ENCODE measurements at regions not wholly inside any gene's neighbourhood (a gene's known extent, or its start where the extent isn't known, plus 50 kb on each side); places are given as distances from the start of the nearest gene placed in this dataset.

DNA sequence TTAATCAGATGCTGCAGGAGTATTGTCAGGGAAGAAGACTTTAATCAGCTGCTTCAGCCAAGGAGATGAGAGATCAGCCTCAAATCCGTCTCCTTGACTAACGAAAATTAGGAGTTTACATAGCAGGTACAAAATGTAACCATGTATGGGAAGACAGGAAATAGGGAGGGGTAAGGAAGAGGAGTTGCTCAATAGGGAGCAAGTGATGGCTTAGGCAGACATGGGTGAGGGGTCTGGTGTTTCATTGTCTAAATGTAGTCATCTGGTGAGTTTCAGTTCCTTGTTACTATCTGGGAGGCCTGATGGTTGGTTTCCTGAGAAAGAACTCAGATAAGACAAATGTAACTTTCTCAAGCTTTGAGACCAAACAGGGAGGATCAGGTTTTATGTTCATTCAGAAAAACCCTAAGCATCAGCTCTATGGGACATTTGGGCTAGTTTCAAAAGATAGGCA lies 217.3 kb upstream of the SULF2 start:
- no peak overlapping the region for H3K4me3 ChIP-seq (ENCODE audit: extremely low read depth, insufficient read depth, low read length, poor library complexity, severe bottlenecking)
- 83 to 84% methylated on average over 2 of the region's 2 CpGs for WGBS, 2 experiments (ENCODE audit: insufficient coverage in 2 of 2)
- H3K27ac ChIP-seq (ENCODE audit: low read depth, low read length, severe bottlenecking) = no peak overlapping the region
- H3K36me3 ChIP-seq (ENCODE audit: control insufficient read depth, insufficient read depth, low read length) = no peaks in the 10 kb centered on the region
- peaks cover 6% of the 10 kb centered on the region for H3K4me1 ChIP-seq (ENCODE audit: control insufficient read depth, insufficient read depth, low read length, poor library complexity, severe bottlenecking)
- H3K9me3 ChIP-seq (ENCODE audit: control insufficient read depth, low read length) = peaks cover 4% of the 10 kb centered on the region

DNA sequence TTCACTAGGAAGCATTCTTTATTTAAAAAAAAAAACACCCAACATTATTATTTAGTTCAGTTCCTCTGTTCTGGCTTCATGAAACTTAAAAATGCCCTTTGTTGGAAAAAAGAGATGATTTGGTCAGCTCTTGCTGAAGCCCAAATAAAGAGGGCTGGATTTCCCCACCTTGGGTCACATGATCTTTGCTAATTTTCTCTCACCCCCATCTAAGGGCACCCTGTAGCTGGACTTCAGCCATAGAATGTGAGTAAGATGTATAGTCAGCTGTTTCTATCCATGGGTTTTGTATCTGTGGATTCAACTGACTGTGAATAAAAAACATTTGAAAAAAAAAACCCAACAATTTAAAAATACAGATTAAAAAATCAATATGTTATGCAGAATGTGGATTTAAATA lies 213.9 kb upstream of the SULF2 start:
- Histone ChIP-seq H3K9me3 (ENCODE audit: control insufficient read depth, low read length) (peaks cover 5% of the 10 kb centered on the region), H3K27ac (ENCODE audit: low read depth, low read length, severe bottlenecking) (no peak overlapping the region), H3K4me1 (ENCODE audit: control insufficient read depth, insufficient read depth, low read length, poor library complexity, severe bottlenecking) (peaks cover 2% of the 10 kb centered on the region), H3K4me3 (ENCODE audit: extremely low read depth, insufficient read depth, low read length, poor library complexity, severe bottlenecking) (no peak overlapping the region), H3K36me3 (ENCODE audit: control insufficient read depth, insufficient read depth, low read length) (no peaks in the 10 kb centered on the region)

DNA sequence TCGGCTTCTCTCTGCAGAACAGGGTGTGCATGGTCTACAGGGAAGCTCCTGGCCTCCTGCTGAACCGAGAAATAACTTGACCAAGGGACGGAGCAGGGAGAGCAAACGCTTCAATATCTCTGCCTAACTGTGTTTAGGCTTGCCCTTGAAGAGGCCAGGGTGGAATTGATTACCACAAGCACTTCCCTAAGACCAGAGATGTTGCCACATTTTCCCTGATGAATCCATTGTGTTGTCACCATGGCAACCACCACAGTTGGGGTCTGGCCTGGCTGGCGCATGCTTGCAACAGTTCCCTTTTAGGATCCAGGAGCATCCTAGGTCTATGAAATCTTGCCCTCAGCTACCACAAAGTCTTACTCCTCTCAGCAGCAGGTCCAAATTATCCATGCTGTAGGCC lies 213.5 kb upstream of the SULF2 start:
- Histone ChIP-seq H3K9me3 (ENCODE audit: control insufficient read depth, low read length) (peaks cover 9% of the 10 kb centered on the region), H3K4me3 (ENCODE audit: extremely low read depth, insufficient read depth, low read length, poor library complexity, severe bottlenecking) (no peak overlapping the region), H3K36me3 (ENCODE audit: control insufficient read depth, insufficient read depth, low read length) (no peaks in the 10 kb centered on the region), H3K27ac (ENCODE audit: low read depth, low read length, severe bottlenecking) (no peak overlapping the region), H3K4me1 (ENCODE audit: control insufficient read depth, insufficient read depth, low read length, poor library complexity, severe bottlenecking) (peaks cover 2% of the 10 kb centered on the region)
- 75 to 91% methylated on average over 4 to 5 of the region's 5 CpGs for WGBS, 2 experiments (ENCODE audit: insufficient coverage in 2 of 2)

DNA sequence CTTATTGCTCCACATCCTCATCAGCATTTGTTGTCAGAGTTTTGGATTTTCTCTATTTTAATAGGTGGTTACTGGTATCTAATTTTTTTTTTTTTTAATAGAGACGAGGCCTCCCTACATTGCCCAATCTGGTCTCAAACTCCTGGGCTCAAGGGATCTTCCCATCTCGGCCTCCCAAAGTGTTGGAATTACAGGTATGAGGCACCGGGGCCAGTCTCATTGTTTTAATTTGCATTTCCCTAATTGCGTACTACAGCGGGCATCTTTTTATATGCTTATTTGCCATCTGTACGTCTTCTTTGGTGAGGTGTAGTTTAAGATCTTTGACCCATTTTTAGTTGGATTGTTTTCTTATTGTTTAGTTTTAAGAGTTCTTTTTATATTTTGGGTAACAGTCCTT lies 210.4 kb upstream of the SULF2 start:
- Histone ChIP-seq H3K4me1 (ENCODE audit: control insufficient read depth, insufficient read depth, low read length, poor library complexity, severe bottlenecking) (peaks cover 3% of the 10 kb centered on the region), H3K27ac (ENCODE audit: low read depth, low read length, severe bottlenecking) (no peak overlapping the region), H3K36me3 (ENCODE audit: control insufficient read depth, insufficient read depth, low read length) (no peaks in the 10 kb centered on the region), H3K4me3 (ENCODE audit: extremely low read depth, insufficient read depth, low read length, poor library complexity, severe bottlenecking) (no peak overlapping the region), H3K9me3 (ENCODE audit: control insufficient read depth, low read length) (peaks cover 17% of the 10 kb centered on the region)
- WGBS, 2 experiments (ENCODE audit: insufficient coverage in 2 of 2) = 48 to 70% methylated on average over 2 to 6 of the region's 6 CpGs

DNA sequence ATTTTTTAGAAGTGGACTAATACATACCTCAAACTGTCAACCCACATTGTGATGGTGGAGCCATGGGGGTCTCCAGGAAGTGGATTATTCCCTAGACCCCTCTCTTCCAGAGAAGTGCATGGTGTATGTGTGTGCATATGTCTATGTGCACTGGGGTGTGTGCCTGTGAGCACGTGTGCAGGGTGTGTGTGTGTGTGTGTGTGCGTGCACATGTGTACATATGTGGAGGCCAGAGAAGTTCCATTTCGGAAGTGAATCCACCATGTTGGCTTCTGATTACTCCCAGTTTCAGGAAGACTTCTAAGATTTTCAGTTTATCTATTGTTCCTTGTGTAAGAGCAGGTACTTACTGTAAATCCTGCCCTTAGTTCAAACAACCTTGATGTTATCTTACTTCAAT lies 208.5 kb upstream of the SULF2 start:
- peaks cover 3% of the 10 kb centered on the region for H3K4me1 ChIP-seq (ENCODE audit: control insufficient read depth, insufficient read depth, low read length, poor library complexity, severe bottlenecking)
- no peaks in the 10 kb centered on the region for H3K36me3 ChIP-seq (ENCODE audit: control insufficient read depth, insufficient read depth, low read length)
- no peak overlapping the region for H3K4me3 ChIP-seq (ENCODE audit: extremely low read depth, insufficient read depth, low read length, poor library complexity, severe bottlenecking)
- no peak overlapping the region for H3K27ac ChIP-seq (ENCODE audit: low read depth, low read length, severe bottlenecking)
- WGBS, 2 experiments (ENCODE audit: insufficient coverage in 2 of 2) = 94% methylated on average over 2 of the region's 3 CpGs; no CpG with 5 or more reads in 1 of the 2 experiments
- peaks cover 17% of the 10 kb centered on the region for H3K9me3 ChIP-seq (ENCODE audit: control insufficient read depth, low read length)

DNA sequence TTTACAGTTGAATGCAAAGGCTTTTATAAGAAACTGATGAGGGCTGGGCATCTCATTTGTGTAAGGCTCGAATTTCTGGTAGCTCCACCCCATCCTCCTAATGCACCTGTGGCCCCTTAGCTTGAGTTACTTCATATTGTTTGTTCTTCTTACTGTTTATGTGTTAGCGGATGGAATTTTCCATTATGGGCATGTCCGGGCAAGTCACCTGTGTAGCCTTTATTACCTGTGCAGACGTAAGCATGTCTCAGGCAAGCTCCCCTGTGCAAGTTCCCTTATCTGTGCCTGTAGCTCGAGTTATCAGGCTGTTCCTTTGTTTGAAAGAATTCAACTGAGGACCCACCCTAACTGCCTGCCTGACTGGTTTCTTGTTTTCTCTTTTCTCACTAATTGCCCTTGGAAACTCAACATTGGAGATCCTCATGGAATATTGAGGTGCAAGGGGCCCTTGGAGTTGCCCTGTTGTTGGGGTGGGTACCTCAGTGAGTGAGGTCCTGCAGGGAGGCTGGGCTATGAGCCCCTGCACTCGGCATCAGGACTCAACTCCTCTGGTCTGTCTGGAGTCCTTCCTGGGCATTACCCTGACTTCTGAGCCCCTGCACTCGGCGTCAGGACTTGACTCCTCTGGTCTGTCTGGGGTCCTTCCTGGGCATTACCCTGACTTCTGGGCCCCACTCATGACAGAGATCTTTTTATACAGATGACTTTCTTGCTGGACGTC lies 207.9 kb upstream of the SULF2 start:
- no peaks in the 10 kb centered on the region for H3K36me3 ChIP-seq (ENCODE audit: control insufficient read depth, insufficient read depth, low read length)
- H3K4me1 ChIP-seq (ENCODE audit: control insufficient read depth, insufficient read depth, low read length, poor library complexity, severe bottlenecking) = peaks cover 3% of the 10 kb centered on the region
- H3K4me3 ChIP-seq (ENCODE audit: extremely low read depth, insufficient read depth, low read length, poor library complexity, severe bottlenecking) = no peak overlapping the region
- WGBS, 2 experiments (ENCODE audit: insufficient coverage in 2 of 2) = 91 to 95% methylated on average over 7 of the region's 9 CpGs
- H3K9me3 ChIP-seq (ENCODE audit: control insufficient read depth, low read length) = peaks cover 17% of the 10 kb centered on the region
- H3K27ac ChIP-seq (ENCODE audit: low read depth, low read length, severe bottlenecking) = no peak overlapping the region

DNA sequence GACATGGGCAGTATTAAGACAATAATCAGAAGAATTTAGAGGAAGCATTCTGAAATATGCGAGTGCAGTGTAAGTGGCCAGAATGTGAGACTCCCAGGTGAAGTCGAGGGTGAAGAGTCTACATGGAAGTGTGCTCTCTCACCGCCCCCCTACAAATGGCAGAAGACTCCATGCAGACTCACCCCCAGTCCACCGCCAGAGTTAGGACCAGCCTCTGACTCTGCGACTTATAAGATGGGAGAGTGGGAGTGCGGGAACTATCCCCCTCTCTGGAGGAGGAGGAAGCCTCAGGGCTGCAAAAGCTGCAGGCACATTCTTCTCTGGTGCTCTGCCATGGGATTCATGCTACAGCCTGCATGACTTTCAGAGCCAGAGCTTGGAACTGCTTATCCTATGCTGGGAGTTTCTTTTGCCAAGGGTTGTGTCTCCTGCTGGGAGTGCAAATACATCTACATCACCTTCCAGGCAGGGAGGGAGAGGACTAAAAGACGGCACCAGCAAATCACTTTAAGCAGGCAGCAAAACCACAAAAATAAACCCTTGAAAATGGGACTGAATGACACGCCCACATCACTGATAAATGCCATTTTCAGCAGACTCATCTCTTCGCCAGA lies 206.7 kb upstream of the SULF2 start:
- WGBS, 2 experiments (ENCODE audit: insufficient coverage in 2 of 2) = 72 to 80% methylated on average over 4 to 5 of the region's 9 CpGs
- Histone ChIP-seq H3K9me3 (ENCODE audit: control insufficient read depth, low read length) (peaks cover 17% of the 10 kb centered on the region), H3K27ac (ENCODE audit: low read depth, low read length, severe bottlenecking) (no peak overlapping the region), H3K4me1 (ENCODE audit: control insufficient read depth, insufficient read depth, low read length, poor library complexity, severe bottlenecking) (peaks cover 3% of the 10 kb centered on the region), H3K36me3 (ENCODE audit: control insufficient read depth, insufficient read depth, low read length) (no peaks in the 10 kb centered on the region), H3K4me3 (ENCODE audit: extremely low read depth, insufficient read depth, low read length, poor library complexity, severe bottlenecking) (no peak overlapping the region)

DNA sequence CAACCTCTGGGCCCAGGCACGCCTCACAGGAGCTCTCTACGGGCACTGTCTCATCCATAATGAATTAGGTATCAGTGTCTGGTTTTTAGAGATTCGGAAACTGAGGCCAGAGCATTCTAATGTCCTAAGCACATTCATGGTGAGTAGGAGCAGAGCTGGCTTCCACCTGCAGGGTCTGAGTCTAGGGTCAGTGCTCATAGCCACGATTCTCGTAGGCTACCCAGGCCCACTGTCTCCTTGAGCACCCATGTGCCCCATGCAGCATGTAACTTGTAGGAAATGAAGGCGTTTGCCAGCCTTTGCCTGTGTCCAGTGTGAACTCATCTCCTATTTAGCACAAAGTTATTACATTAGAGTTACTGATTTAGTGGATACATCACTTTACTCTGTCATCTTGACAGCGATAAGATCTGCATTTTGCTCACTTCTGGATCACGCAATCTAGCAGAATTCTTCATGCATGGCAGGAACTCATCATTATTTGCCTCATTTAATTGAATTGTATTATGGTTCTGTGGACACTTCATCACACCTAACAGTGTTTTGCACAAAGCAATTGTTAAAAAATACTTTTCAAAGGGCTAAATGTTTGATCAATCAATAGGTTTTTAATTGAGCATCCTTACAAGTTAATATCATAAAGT lies 205.3 kb upstream of the SULF2 start:
- no peaks in the 10 kb centered on the region for H3K36me3 ChIP-seq (ENCODE audit: control insufficient read depth, insufficient read depth, low read length)
- 92 to 96% methylated on average over 4 to 7 of the region's 8 CpGs for WGBS, 2 experiments (ENCODE audit: insufficient coverage in 2 of 2)
- no peak overlapping the region for H3K4me3 ChIP-seq (ENCODE audit: extremely low read depth, insufficient read depth, low read length, poor library complexity, severe bottlenecking)
- no peak overlapping the region for H3K27ac ChIP-seq (ENCODE audit: low read depth, low read length, severe bottlenecking)
- peaks cover 17% of the 10 kb centered on the region for H3K9me3 ChIP-seq (ENCODE audit: control insufficient read depth, low read length)
- H3K4me1 ChIP-seq (ENCODE audit: control insufficient read depth, insufficient read depth, low read length, poor library complexity, severe bottlenecking) = peaks cover 3% of the 10 kb centered on the region

DNA sequence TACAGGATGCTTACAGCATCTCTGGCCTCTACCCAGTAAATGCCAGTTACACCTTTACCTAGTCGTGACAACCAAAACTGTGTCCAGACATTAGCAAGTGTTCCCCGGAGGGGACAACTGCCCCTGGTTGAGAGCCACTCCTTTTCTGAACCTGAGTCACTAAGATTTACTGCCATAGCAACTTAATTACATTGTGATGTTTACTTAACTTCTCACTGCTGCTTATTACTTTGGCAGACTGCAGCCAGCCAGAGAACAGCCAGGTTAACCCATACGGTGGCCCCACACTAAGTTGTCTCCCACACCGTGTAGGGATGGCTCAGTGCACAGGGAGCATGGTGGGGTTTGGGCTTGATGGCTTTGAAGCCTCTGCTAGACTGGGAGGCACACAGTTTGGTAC lies 204.7 kb upstream of the SULF2 start:
- 89 to 93% methylated on average over 3 to 4 of the region's 4 CpGs for WGBS, 2 experiments (ENCODE audit: insufficient coverage in 2 of 2)
- peaks cover 10% of the 10 kb centered on the region for H3K4me1 ChIP-seq (ENCODE audit: control insufficient read depth, insufficient read depth, low read length, poor library complexity, severe bottlenecking)
- no peak overlapping the region for H3K4me3 ChIP-seq (ENCODE audit: extremely low read depth, insufficient read depth, low read length, poor library complexity, severe bottlenecking)
- peaks cover 17% of the 10 kb centered on the region for H3K9me3 ChIP-seq (ENCODE audit: control insufficient read depth, low read length)
- H3K36me3 ChIP-seq (ENCODE audit: control insufficient read depth, insufficient read depth, low read length) = no peaks in the 10 kb centered on the region
- no peak overlapping the region for H3K27ac ChIP-seq (ENCODE audit: low read depth, low read length, severe bottlenecking)

DNA sequence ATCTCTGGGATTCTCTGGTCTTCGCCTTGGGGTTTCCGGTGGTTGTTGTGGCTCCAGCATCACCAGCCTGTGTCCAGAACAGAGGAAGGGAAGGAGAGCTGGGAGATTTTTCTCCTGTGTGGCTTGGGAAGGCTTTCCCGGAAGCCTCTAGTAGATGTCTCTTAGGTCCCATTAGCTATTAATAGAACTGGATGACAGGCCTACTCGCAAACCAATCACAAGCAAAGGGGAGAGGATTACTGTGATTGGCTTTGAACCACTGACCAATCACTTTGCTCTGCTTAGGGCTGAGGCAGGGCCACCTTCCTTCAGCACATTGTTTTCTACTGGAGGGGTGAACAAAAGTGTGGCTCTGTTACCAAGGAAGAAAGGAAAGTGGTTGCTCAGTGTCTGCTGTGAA lies 203.4 kb upstream of the SULF2 start:
- H3K4me1 ChIP-seq (ENCODE audit: control insufficient read depth, insufficient read depth, low read length, poor library complexity, severe bottlenecking) = peaks cover 21% of the 10 kb centered on the region
- peaks cover 7% of the 10 kb centered on the region for H3K9me3 ChIP-seq (ENCODE audit: control insufficient read depth, low read length)
- WGBS, 2 experiments (ENCODE audit: insufficient coverage in 2 of 2) = 100% methylated on average over 1 to 3 of the region's 4 CpGs
- H3K4me3 ChIP-seq (ENCODE audit: extremely low read depth, insufficient read depth, low read length, poor library complexity, severe bottlenecking) = no peak overlapping the region
- no peak overlapping the region for H3K27ac ChIP-seq (ENCODE audit: low read depth, low read length, severe bottlenecking)
- no peaks in the 10 kb centered on the region for H3K36me3 ChIP-seq (ENCODE audit: control insufficient read depth, insufficient read depth, low read length)
